Left ventricle myocardium inferior (tissue), 1 donor: ENCODE measurements at regions not wholly inside any gene's neighbourhood (a gene's known extent, or its start where the extent isn't known, plus 50 kb on each side); places are given as distances from the start of the nearest gene placed in this dataset.

Experiments used
- DNase-seq: peaks from one replicate; pipeline ENCODE4 v3.0.0-alpha.2; 2020
- H3K27ac ChIP-seq: fragments of 200-600 bp; replicated peaks from 2 replicates; pipeline ENCODE4 v1.8.0; 2021
- H3K27me3 ChIP-seq: fragments of 200-600 bp; 2 replicates; pipeline ENCODE4 v1.8.0; 2021; ENCODE audit warnings: low read depth
- H3K36me3 ChIP-seq: fragments of 200-600 bp; 2 replicates; pipeline ENCODE4 v1.8.0; 2021
- H3K4me1 ChIP-seq: fragments of 200-600 bp; 2 replicates; pipeline ENCODE4 v1.8.0; 2021
- H3K4me3 ChIP-seq: fragments of 200-600 bp; 2 replicates; pipeline ENCODE4 v1.8.0; 2021; ENCODE audit warnings: mild to moderate bottlenecking, moderate library complexity
- H3K9me3 ChIP-seq: fragments of 200-600 bp; replicated peaks from 2 replicates; pipeline ENCODE4 v1.8.0; 2021
- CTCF ChIP-seq: fragments of 200-600 bp; IDR thresholded peaks from 2 replicates; pipeline ENCODE4 v1.8.0; 2021; ENCODE audit warnings: antibody characterized with exemption, mild to moderate bottlenecking, borderline replicate concordance
- intact Hi-C: fragments of 100-400 bp; cut with micrococcal nuclease; formaldehyde crosslinking; loops from one replicate; pipeline ENCODE4 v1.11.0; 2022
- donor health status: DM: no; HTN: yes; CAD: no; lungs with severe emphysema.

- DNase-seq, result no peak
- Histone ChIP-seq H3K4me1 (no peaks in the 10 kb centered on the region), H3K4me3 (no peak overlapping the region), H3K27ac (no peak overlapping the region), H3K9me3 (no peaks in the 10 kb centered on the region), H3K36me3 (no peaks in the 10 kb centered on the region), H3K27me3 (no peaks in the 10 kb centered on the region)
- intact Hi-C loops, result no loop called here
- TF ChIP-seq CTCF, result no peak
Measured at GRCh38 chr6:90719321-90720195, 132.7 kb upstream of the MAP3K7 start.

GRCh38 chr6:90716376-90716775 lies 129.5 kb upstream of the MAP3K7 start:
- Histone ChIP-seq H3K27me3 (no peaks in the 10 kb centered on the region), H3K27ac (no peak overlapping the region), H3K36me3 (no peaks in the 10 kb centered on the region), H3K9me3 (no peaks in the 10 kb centered on the region), H3K4me1 (no peaks in the 10 kb centered on the region), H3K4me3 (no peak overlapping the region)
- DNase-seq, result no peak
- intact Hi-C loops, result no loop called here
- TF ChIP-seq CTCF, result no peak

GRCh38 chr6:90715093-90715655 lies 128.3 kb upstream of the MAP3K7 start:
- no peak for DNase-seq
- intact Hi-C loops, result no loop called here
- Histone ChIP-seq H3K27ac (no peak overlapping the region), H3K9me3 (no peaks in the 10 kb centered on the region), H3K27me3 (no peaks in the 10 kb centered on the region), H3K36me3 (no peaks in the 10 kb centered on the region), H3K4me1 (no peaks in the 10 kb centered on the region), H3K4me3 (no peak overlapping the region)
- no peak for TF ChIP-seq CTCF

GRCh38 chr6:90714319-90714718 lies 127.4 kb upstream of the MAP3K7 start:
- H3K36me3 ChIP-seq, result no peaks in the 10 kb centered on the region
- H3K9me3 ChIP-seq, result no peaks in the 10 kb centered on the region
- no peaks in the 10 kb centered on the region for H3K4me1 ChIP-seq
- no peak overlapping the region for H3K4me3 ChIP-seq
- TF ChIP-seq CTCF, result no peak
- intact Hi-C loops, result no loop called here
- no peak overlapping the region for H3K27ac ChIP-seq
- H3K27me3 ChIP-seq, result no peaks in the 10 kb centered on the region
- DNase-seq, result no peak

- H3K27me3 ChIP-seq, result peaks cover 4% of the 10 kb centered on the region
- H3K4me3 ChIP-seq, result no peak overlapping the region
- no peak for TF ChIP-seq CTCF
- no peaks in the 10 kb centered on the region for H3K9me3 ChIP-seq
- no peak overlapping the region for H3K27ac ChIP-seq
- intact Hi-C loops, result no loop called here
- no peaks in the 10 kb centered on the region for H3K36me3 ChIP-seq
- H3K4me1 ChIP-seq, result no peaks in the 10 kb centered on the region
- no peak for DNase-seq
Measured at GRCh38 chr6:90712114-90712513, 125.2 kb upstream of the MAP3K7 start.
